ENCODE measurements at regions not wholly inside any gene's neighbourhood (a gene's known extent, or its start where the extent isn't known, plus 50 kb on each side); places are given as distances from the start of the nearest gene placed in this dataset.

GRCh38 chr13:104301171-104301975 is 1235.2 kb upstream of the SLC10A2 start (continued):
- no peak for TF ChIP-seq SIX5 (IDR thresholded peaks at IDR 0.05; ENCODE audit: low read depth, low read length)
- no peak for TF ChIP-seq GABPA (IDR thresholded peaks at IDR 0.05; ENCODE audit: borderline replicate concordance, insufficient read depth, low read length)
- TF ChIP-seq RNF2 (IDR thresholded peaks at IDR 0.05; ENCODE audit: borderline replicate concordance, low read depth, low read length, missing control alignments, poor library complexity, severe bottlenecking) = no peak
- TF ChIP-seq TBP (IDR thresholded peaks at IDR 0.05; ENCODE audit: low read depth, low read length) = no peak
- TF ChIP-seq ZNF274 (IDR thresholded peaks at IDR 0.05; ENCODE audit: borderline replicate concordance, extremely low read depth, low read length) = no peak
- no peak for TF ChIP-seq NANOG (IDR thresholded peaks at IDR 0.05; ENCODE audit: insufficient read depth, low read depth, low read length, poor library complexity, severe bottlenecking)
- no peak for TF ChIP-seq JUN (IDR thresholded peaks at IDR 0.05; ENCODE audit: low read depth, low read length)
